Omental fat pad (tissue), 3 donors: ENCODE measurements at regions not wholly inside any gene's neighbourhood (a gene's known extent, or its start where the extent isn't known, plus 50 kb on each side); places are given as distances from the start of the nearest gene placed in this dataset.
"Not testable (repeated sequence)": the region's sequence is repeated elsewhere in the genome, so short reads cannot be mapped to it uniquely, and the experiment has no call there.

ENCODE experiments used
- ATAC-seq: fragments of 150-250 bp; one replicate; pipeline ENCODE4 v1.9.1; 2016; ENCODE audit warnings: mild to moderate bottlenecking, moderate library complexity; ENCODE audit not compliant: low FRiP score
- DNase-seq: peaks from one replicate; pipeline ENCODE4 v3.0.0-alpha.2; 2019; ENCODE audit warnings: low spot score
- TF ChIP-seq, protein P1 (sequence below), 3 donors: fragments of 450-650 bp; IDR thresholded peaks; one replicate each; pipeline ENCODE4 v1.5.1; 2016 to 2017; ENCODE audit warnings: antibody characterized with exemption in 3 of 3, mild to moderate bottlenecking in 3 of 3, moderate library complexity in 2 of 3

DNA sequence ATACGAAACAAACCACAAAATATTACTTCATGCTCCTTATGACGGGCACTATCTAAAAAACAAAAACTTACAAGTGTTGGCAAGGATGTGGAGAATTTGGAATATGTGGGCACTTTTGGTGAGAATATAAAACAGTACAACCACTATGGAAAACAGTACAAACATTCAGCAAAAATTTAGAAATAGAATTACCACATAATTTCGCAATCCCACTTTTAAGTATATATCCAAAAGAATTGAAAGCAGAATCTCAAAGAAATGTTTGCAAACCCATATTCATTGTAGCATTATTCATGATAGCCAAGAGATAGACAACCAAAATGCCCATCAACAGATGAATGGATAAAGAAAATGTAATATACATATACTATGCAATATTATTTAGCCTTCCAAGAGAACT, 1173.7 kb upstream of the PRR20A start:
- DNase-seq: no peak
- no peak for ATAC-seq
- TF ChIP-seq, protein P1, sequence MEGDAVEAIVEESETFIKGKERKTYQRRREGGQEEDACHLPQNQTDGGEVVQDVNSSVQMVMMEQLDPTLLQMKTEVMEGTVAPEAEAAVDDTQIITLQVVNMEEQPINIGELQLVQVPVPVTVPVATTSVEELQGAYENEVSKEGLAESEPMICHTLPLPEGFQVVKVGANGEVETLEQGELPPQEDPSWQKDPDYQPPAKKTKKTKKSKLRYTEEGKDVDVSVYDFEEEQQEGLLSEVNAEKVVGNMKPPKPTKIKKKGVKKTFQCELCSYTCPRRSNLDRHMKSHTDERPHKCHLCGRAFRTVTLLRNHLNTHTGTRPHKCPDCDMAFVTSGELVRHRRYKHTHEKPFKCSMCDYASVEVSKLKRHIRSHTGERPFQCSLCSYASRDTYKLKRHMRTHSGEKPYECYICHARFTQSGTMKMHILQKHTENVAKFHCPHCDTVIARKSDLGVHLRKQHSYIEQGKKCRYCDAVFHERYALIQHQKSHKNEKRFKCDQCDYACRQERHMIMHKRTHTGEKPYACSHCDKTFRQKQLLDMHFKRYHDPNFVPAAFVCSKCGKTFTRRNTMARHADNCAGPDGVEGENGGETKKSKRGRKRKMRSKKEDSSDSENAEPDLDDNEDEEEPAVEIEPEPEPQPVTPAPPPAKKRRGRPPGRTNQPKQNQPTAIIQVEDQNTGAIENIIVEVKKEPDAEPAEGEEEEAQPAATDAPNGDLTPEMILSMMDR (IDR thresholded peaks at IDR 0.05): no peak

DNA sequence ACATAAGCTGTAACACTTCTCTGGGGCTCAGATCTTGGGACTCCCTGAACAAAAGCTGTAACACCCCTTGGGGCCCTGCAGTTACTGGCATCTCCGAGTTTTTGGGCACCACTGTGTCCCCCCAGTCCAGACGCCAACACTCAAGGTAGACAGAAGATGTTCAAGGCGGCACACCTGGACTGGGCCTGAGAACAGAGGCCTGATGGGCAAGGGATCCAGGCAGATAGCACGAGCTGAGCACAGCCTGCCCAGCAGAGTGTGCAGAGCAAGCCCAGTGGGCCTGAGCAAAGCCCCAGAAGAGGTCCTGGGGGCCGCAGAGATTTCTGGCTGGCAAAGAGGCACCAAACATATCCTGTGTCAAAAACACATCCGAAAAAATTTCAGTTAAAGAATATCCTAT, 1163.3 kb upstream of the PRR20A start:
- ATAC-seq (no peak), DNase-seq (no peak)
- TF ChIP-seq, protein P1 (IDR thresholded peaks at IDR 0.05): no peak

DNA sequence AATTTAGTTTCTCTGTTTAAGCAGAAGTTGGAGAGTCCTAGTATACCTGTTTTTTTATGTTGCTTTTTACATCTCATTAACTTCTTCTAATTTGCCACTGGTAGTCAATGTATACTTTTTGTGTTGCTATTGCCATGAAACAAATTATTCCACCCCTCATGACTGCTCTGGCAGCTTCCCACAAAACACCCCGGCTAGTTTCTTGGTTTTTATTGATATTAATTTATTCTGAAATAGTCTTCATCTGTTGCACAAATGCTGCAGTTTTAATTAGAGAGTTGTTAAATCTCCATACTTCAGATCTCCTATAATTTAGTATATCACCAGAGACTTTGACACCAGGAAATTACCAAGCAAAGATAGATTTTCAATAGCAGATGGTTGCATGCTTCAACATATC, 1159.3 kb upstream of the PRR20A start:
- ATAC-seq (no peak), DNase-seq (no peak)
- TF ChIP-seq, protein P1 (IDR thresholded peaks at IDR 0.05): no peak

DNA sequence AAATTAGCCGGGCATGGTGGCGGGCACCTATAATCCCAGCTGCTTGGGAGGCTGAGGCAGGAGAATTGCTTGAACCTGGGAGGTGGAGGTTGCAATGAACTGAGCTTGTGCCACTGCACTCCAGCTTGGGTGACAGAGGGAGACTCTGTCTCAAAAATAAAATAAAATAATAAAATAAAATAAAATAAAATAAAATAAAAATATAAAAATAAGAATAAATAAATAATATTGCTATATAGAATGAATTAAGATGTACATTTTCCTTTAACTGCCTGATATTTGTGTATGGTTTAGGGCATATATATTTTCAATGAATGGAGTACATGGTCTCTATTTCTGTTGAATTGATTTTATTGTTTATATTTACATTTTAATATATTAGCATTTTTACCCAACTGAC, 1156.7 kb upstream of the PRR20A start:
- ATAC-seq, DNase-seq: not testable (repeated sequence)

DNA sequence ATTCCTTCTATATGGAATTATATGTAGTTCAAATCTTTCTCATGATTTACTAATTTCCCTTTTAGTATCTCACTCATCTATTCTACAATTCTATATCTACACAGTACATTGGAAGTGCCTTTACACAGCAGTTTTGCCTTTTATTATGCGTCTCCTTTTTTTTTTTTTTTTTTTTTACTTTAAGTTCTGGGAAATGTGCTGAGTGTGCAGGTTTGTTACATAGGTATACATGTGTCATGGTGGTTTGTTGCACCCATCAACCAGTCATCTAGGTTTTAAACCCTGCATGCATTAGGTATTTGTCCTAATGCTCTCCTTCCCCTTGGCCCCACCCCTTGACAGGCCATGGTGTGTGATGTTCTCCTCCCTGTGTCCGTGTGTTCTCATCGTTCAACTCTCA, 1150.1 kb upstream of the PRR20A start:
- TF ChIP-seq, protein P1 (IDR thresholded peaks at IDR 0.05): no peak
- ATAC-seq: no peak
- DNase-seq: no peak

DNA sequence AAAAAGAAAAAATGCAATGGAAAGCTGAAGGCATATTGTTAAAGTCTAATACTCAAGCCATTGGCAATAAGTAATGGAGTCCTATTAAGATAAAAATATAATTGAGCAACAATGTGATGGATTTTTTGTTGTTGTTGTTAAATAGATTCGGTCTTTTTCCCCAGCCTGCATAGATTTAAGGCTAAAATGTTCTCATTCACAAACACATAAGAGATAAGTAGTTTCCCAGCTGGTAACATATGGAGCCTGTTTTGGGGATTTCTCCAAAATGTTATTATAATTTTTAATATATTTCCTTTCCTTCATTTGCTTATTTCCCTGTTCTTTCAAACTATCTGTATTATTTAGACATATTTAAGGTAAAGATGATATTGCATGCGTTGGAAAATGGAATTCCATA, 1149.1 kb upstream of the PRR20A start:
- TF ChIP-seq, protein P1 (IDR thresholded peaks at IDR 0.05): no peak

DNA sequence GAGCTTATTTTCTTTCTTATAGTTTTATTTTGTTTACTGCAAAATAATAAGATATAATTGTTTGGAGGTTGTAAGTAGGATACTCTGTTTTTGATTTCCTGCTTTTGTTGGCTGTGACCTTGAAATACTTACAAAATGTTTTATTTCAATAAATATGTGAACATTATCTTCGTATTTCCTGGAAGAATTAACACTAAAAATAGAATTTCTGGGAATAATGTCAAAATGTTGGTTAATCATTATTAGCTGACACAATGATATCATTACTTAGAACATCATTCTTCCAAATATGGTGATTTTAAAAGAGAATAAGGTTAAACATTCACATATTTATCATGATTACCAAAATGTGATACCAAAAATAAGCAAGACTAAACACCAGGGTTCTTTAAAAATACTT, 1148.6 kb upstream of the PRR20A start:
- ATAC-seq: no peak

More for the DNA sequence above, 1149.1 kb upstream of the PRR20A start:
- ATAC-seq: no peak
- no peak for DNase-seq

More for the DNA sequence above, 1148.6 kb upstream of the PRR20A start:
- DNase-seq: no peak
- TF ChIP-seq, protein P1 (IDR thresholded peaks at IDR 0.05): no peak
